MCF 10A (cell line): ENCODE measurements at regions not wholly inside any gene's neighbourhood (a gene's known extent, or its start where the extent isn't known, plus 50 kb on each side); places are given as distances from the start of the nearest gene placed in this dataset.

ENCODE experiments used
- BruUV-seq: library from RNA; stranded (reverse); fragments of 400-500 nt; replicated peaks from 2 replicates; lab custom pipeline; 2021; lab: Mats Ljungman, UMichigan
- CTCF ChIA-PET: fragments of 300-600 bp; sonication (Branson Sonifier 250); formaldehyde crosslinking; extraction: SDS; loops from one replicate; lab custom pipeline; 2021; ENCODE audit warnings: antibody characterized with exemption, inconsistent platforms; lab: Yijun Ruan, JAX
- POLR2A ChIA-PET: fragments of 300-600, 350-650 bp; sonication (Branson Sonifier 250); formaldehyde crosslinking; extraction: SDS; loops from one replicate; lab custom pipeline; 2020; ENCODE audit warnings: antibody characterized with exemption, inconsistent platforms; lab: Yijun Ruan, JAX
- DNase-seq: peaks from one replicate; pipeline ENCODE4 v3.0.0-alpha.2; 2018; ENCODE audit not compliant: unreplicated experiment
- H3K27ac Mint-ChIP-seq: one replicate; pipeline ENCODE4 v1.8.0; 2022; ENCODE audit warnings: mild to moderate bottlenecking, low read depth, mixed read lengths; ENCODE audit not compliant: unreplicated experiment
- H3K27me3 Mint-ChIP-seq: one replicate; pipeline ENCODE4 v1.8.0; 2022; ENCODE audit warnings: mixed read lengths; ENCODE audit not compliant: insufficient read depth, unreplicated experiment
- H3K36me3 Mint-ChIP-seq: one replicate; pipeline ENCODE4 v1.8.0; 2022; ENCODE audit warnings: mild to moderate bottlenecking, moderate library complexity, mixed read lengths; ENCODE audit not compliant: insufficient read depth, unreplicated experiment
- H3K4me1 Mint-ChIP-seq: one replicate; pipeline ENCODE4 v1.8.0; 2022; ENCODE audit warnings: mixed read lengths; ENCODE audit not compliant: insufficient read depth, unreplicated experiment
- H3K4me3 Mint-ChIP-seq: one replicate; pipeline ENCODE4 v1.8.0; 2022; ENCODE audit warnings: mild to moderate bottlenecking, moderate library complexity, mixed read lengths; ENCODE audit not compliant: unreplicated experiment
- H3K9me3 Mint-ChIP-seq: one replicate; pipeline ENCODE4 v1.8.0; 2022; ENCODE audit warnings: mixed read lengths; ENCODE audit not compliant: unreplicated experiment
- CTCF ChIP-seq: fragments of 200-600 bp; IDR thresholded peaks from one replicate; pipeline ENCODE4 v1.8.0; 2022; ENCODE audit warnings: antibody characterized with exemption, mild to moderate bottlenecking; ENCODE audit not compliant: unreplicated experiment
- intact Hi-C: fragments of 100-400 bp; cut with micrococcal nuclease; formaldehyde crosslinking; loops from 2 replicates; pipeline ENCODE4 v1.14.1; 2022

DNA sequence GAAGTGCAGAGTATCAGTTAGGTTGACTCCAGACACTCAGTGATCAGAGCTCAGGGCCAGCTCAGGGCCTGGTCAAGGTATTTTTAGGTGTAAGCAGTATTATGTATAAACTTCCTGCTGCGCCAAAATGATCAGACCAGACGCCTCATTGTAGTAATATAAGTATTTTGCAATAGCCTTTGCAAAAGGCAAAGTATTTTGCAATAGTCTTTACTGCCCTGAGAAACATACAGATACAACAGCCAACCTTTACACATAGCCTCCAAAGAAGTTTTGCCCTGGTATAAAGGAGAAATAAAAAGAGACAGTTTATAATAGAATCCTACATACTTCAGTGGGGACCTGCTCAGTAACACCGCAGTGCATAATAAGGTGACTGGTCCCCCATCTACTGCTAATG, 333.0 kb upstream of the EEF2KMT start:
- Mint-ChIP-seq H3K4me3 (no peak overlapping the region), H3K27ac (no peak overlapping the region), H3K27me3 (no peaks in the 10 kb centered on the region), H3K4me1 (no peaks in the 10 kb centered on the region), H3K9me3 (peaks cover 45% of the 10 kb centered on the region), H3K36me3 (no peaks in the 10 kb centered on the region)
- no peak for TF ChIP-seq CTCF
- ChIA-PET CTCF (interaction anchor here (0.5 kb wide), 1 partner anchor 135 kb away, joined by 3 read pairs; no protein-coding TSS in a partner anchor), POLR2A (no interaction called here)
- BruUV-seq: no TSS peak
- no peak for DNase-seq
- intact Hi-C loops: no loop called here

GRCh38 chr16:5428932-5429331, 331.3 kb upstream of the EEF2KMT start:
- Mint-ChIP-seq H3K9me3 (peaks cover 49% of the 10 kb centered on the region), H3K27ac (no peak overlapping the region), H3K27me3 (no peaks in the 10 kb centered on the region), H3K4me1 (no peaks in the 10 kb centered on the region), H3K4me3 (no peak overlapping the region), H3K36me3 (no peaks in the 10 kb centered on the region)
- TF ChIP-seq CTCF: no peak
- no peak for DNase-seq
- intact Hi-C loops: no loop called here
- ChIA-PET POLR2A (no interaction called here), CTCF (no interaction called here)
- no TSS peak for BruUV-seq

GRCh38 chr16:5427571-5427970, 330.0 kb upstream of the EEF2KMT start:
- no peak overlapping the region for H3K27ac Mint-ChIP-seq
- no TSS peak for BruUV-seq
- CTCF ChIA-PET: no interaction called here
- intact Hi-C loops: no loop called here
- POLR2A ChIA-PET: no interaction called here
- no peak overlapping the region for H3K4me3 Mint-ChIP-seq
- H3K27me3 Mint-ChIP-seq: no peaks in the 10 kb centered on the region
- H3K4me1 Mint-ChIP-seq: no peaks in the 10 kb centered on the region
- no peak for DNase-seq
- no peaks in the 10 kb centered on the region for H3K36me3 Mint-ChIP-seq
- no peak for TF ChIP-seq CTCF
- H3K9me3 Mint-ChIP-seq: peaks cover 49% of the 10 kb centered on the region

DNA sequence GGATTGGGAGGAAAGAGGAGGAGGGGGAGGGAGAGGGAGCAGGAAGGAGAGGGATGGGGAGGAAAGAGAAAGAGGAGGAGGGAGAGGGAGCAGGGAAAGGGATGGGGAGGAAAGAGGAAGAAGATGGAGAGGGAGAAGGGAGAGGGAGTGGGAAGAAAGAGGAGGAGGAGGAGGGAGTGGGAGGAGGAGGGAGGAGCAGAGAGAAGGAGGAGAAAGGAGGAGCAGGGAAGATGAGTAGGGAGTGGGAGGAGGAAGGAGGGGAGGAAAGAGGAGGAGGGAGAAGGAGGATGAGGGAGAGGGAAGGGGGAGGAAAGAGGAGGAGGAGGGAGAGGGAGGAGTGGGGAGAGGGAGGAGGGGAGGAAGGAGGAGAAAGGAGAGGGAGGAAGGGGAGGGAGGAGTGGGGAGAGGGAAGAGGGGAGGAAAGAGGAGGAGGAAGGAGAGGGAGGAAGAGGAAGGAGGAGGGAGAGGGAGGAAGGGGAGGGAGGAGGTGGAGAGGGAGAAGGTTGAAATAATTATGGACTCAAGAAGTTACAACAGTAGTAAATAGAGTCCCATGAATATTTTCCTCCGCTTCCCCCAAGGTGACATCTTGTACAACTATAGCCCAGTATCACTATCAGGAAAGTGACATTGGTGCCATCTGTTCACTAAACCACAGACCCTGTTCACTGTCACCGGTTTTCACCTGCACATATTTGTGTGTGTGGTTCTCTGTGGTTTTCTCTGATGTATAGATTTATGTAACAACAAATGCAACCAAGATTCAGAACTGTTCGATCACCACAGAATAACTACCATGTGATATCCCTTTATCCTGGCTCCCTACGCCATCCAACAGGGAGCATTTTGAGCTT, 325.3 kb upstream of the EEF2KMT start:
- no peak for DNase-seq
- POLR2A ChIA-PET: no interaction called here
- no peak for TF ChIP-seq CTCF
- no peak overlapping the region for H3K4me3 Mint-ChIP-seq
- no peaks in the 10 kb centered on the region for H3K27me3 Mint-ChIP-seq
- peaks cover 56% of the 10 kb centered on the region for H3K9me3 Mint-ChIP-seq
- H3K4me1 Mint-ChIP-seq: no peaks in the 10 kb centered on the region
- H3K27ac Mint-ChIP-seq: no peak overlapping the region
- CTCF ChIA-PET: interaction anchor here (0.6 kb wide), 1 partner anchor 435 kb away, joined by 3 read pairs; no protein-coding TSS in a partner anchor
- H3K36me3 Mint-ChIP-seq: no peaks in the 10 kb centered on the region
- intact Hi-C loops: no loop called here
- no TSS peak for BruUV-seq
